Mucosa of descending colon (tissue), 3 donors: ENCODE measurements at regions not wholly inside any gene's neighbourhood (a gene's known extent, or its start where the extent isn't known, plus 50 kb on each side); places are given as distances from the start of the nearest gene placed in this dataset.

ENCODE experiments used
- ATAC-seq: fragments of 200-7000 bp; cut with Tn5 transposase; one replicate; pipeline ENCODE4 v1.9.1; 2020; ENCODE audit warnings: mild to moderate bottlenecking, moderate library complexity
- DNase-seq, 3 donors: peaks; one replicate each; pipeline ENCODE4 v3.0.0-alpha.2; 2020
- H3K36me3 ChIP-seq: fragments of 200-600 bp; one replicate; pipeline ENCODE4 v1.8.0; 2021; ENCODE audit warnings: low read depth, mild to moderate bottlenecking
- H3K4me1 ChIP-seq: fragments of 200-600 bp; one replicate; pipeline ENCODE4 v1.8.0; 2021; ENCODE audit warnings: low read depth, mild to moderate bottlenecking
- H3K4me3 ChIP-seq: fragments of 200-600 bp; one replicate; pipeline ENCODE4 v1.8.0; 2021; ENCODE audit warnings: mild to moderate bottlenecking
- H3K9me3 ChIP-seq: fragments of 200-600 bp; one replicate; pipeline ENCODE4 v1.8.0; 2021; ENCODE audit warnings: mild to moderate bottlenecking
- intact Hi-C, 2 donors: fragments of 100-400 bp; cut with DNase I in 1 of 2; cut with micrococcal nuclease in 1 of 2; formaldehyde crosslinking; loops; one replicate each; pipeline versions ENCODE4 v1.11.0 to v1.11.1; 2022; cut with DNase I, micrococcal nuclease
- TF ChIP-seq, protein P1 (sequence below): fragments of 200-600 bp; IDR thresholded peaks from one replicate; pipeline ENCODE4 v1.8.0; 2022; ENCODE audit warnings: antibody characterized with exemption, mild to moderate bottlenecking
- donor health status: DM: no; HTN: no; CAD: no; lungs with moderate emphysema.
- donor health status: DM: no; HTN: no; CAD: no.
- donor health status: DM: no; HTN: yes; CAD: no.

DNA sequence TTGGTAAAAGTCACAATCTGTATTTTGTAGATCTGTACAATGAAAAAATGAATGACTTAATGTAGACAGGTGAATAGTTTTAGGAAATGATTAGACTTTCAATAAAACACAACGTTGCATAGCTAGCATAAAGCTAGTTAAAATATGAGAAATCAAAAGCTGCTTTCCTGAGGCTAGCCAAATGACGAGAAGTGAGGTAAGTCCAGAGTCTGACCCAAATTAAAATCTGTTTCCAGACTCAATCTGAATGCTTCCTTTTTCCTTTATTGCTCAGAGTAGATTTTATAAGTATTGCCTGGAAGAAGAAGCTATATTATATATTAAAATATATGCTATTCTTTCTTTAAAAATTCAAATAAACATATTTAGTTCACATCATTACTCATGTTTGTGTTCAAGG lies 615.4 kb downstream of the CD109 start:
- DNase-seq (no peak), ATAC-seq (no peak)
- intact Hi-C loops = no loop called here
- no peaks in the 10 kb centered on the region for H3K36me3 ChIP-seq
- H3K4me1 ChIP-seq = no peaks in the 10 kb centered on the region
- TF ChIP-seq, protein P1, sequence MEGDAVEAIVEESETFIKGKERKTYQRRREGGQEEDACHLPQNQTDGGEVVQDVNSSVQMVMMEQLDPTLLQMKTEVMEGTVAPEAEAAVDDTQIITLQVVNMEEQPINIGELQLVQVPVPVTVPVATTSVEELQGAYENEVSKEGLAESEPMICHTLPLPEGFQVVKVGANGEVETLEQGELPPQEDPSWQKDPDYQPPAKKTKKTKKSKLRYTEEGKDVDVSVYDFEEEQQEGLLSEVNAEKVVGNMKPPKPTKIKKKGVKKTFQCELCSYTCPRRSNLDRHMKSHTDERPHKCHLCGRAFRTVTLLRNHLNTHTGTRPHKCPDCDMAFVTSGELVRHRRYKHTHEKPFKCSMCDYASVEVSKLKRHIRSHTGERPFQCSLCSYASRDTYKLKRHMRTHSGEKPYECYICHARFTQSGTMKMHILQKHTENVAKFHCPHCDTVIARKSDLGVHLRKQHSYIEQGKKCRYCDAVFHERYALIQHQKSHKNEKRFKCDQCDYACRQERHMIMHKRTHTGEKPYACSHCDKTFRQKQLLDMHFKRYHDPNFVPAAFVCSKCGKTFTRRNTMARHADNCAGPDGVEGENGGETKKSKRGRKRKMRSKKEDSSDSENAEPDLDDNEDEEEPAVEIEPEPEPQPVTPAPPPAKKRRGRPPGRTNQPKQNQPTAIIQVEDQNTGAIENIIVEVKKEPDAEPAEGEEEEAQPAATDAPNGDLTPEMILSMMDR = no peak
- H3K9me3 ChIP-seq = no peaks in the 10 kb centered on the region
- H3K4me3 ChIP-seq = no peak overlapping the region

DNA sequence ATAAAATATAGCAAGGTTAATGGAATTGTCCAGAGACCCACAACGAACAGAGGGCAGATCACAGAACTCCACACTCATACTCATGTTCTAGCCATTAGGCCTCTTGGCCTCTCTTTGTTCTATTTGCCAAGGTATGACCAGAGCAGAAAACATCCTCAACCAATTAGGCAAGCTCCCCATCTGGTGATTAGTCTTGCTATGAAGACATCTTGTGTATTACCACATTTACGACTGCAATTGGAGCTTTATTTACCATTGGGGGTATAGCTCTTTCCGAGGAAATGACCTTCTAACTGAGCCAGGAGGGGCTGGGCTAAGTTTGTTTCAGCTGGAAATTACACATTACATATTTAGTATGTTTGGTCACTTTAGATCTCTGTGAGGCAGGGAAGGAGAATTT lies 593.9 kb downstream of the CD109 start:
- ATAC-seq = no peak
- TF ChIP-seq, protein P1 = no peak
- intact Hi-C loops = no loop called here

DNA sequence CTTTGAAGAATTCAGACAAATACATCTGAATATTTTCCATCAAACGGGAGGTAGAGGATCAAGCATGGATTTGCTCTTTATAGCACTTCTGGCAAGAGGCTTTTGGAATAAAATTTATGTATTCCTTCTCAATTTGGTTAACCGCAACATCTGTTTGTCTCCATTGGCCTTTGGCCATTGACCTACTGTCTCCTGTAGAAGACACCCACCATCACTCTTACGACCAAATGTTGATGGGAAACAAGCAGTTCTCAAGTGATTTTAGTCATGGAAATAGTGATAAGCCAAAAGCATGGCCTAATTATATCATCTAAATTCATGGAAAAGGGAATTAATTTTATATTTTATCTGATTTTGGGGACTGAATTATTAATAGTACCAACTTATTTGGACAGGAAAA lies 591.9 kb downstream of the CD109 start:
- DNase-seq = no peak
- ATAC-seq = no peak
- no peaks in the 10 kb centered on the region for H3K9me3 ChIP-seq
- no peaks in the 10 kb centered on the region for H3K36me3 ChIP-seq
- TF ChIP-seq, protein P1 = no peak
- intact Hi-C loops = no loop called here
- no peaks in the 10 kb centered on the region for H3K4me1 ChIP-seq
- H3K4me3 ChIP-seq = no peak overlapping the region

More for the DNA sequence above, 593.9 kb downstream of the CD109 start:
- Histone ChIP-seq H3K36me3 (no peaks in the 10 kb centered on the region), H3K4me1 (no peaks in the 10 kb centered on the region), H3K4me3 (no peak overlapping the region), H3K9me3 (no peaks in the 10 kb centered on the region)
- DNase-seq = no peak

DNA sequence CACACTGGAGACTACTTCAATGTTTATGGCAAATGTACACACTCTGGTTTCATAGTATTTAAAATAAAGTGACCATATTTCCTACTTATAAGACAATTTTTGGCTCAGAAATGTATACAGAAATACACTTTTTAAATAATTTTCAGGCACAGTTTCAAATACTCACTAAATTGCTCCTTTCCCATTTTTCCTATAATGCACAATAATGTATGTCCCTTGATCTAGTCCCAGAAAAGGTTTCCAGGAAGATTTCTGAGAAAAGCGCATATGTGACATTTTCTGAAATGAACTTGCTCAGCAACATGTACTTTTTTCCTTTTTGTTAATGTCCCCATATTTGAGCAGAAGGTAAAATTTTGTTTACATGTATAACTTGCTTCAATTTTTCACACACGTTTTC lies 591.4 kb downstream of the CD109 start:
- no peak for DNase-seq
- Histone ChIP-seq H3K4me1 (no peaks in the 10 kb centered on the region), H3K4me3 (no peak overlapping the region), H3K9me3 (no peaks in the 10 kb centered on the region), H3K36me3 (no peaks in the 10 kb centered on the region)
- ATAC-seq = no peak
- TF ChIP-seq, protein P1 = no peak
- intact Hi-C loops = no loop called here

DNA sequence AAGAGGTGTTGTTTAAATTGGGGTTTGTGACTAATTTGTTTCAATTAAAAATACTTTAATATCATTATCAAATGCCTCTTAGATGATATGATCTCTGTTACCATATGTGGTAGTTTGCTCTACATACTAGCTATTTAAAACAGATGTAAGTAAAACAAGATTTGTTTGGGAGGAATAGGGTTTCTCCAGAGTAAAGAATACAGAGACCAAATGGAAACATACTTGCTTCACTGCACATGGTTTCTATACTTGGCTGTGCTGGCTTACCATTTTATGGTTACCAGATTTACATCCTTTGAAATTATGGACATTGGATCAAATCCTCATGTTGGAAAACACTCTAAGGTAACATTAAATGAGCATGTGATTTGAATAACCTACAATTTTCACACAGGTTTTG lies 588.3 kb downstream of the CD109 start:
- no peaks in the 10 kb centered on the region for H3K4me1 ChIP-seq
- H3K36me3 ChIP-seq = no peaks in the 10 kb centered on the region
- H3K9me3 ChIP-seq = no peaks in the 10 kb centered on the region
- DNase-seq = no peak
- no peak for ATAC-seq
- TF ChIP-seq, protein P1 = no peak
- intact Hi-C loops = no loop called here
- no peak overlapping the region for H3K4me3 ChIP-seq

DNA sequence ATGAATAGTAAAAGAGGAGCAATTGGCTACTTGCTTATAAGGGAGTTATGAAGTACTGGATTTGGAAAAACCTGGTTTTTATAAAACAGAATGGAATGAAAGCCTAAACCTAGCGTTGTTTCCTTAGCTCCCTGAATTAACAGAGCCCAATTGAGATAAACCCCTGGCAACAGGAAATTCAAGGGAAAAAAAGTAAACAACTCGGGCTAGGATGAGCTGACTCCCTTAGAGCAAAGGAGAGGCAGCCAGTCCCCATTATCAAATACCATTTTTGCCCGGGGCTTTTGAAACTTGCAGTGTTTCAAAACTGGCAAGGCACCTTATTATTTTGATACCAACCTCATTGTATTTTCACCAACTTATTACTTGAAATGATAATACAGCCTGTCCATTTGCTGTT lies 587.5 kb downstream of the CD109 start:
- TF ChIP-seq, protein P1 = no peak
- ATAC-seq (no peak), DNase-seq (no peak)
- intact Hi-C loops = no loop called here
- Histone ChIP-seq H3K9me3 (no peaks in the 10 kb centered on the region), H3K4me3 (no peak overlapping the region), H3K4me1 (no peaks in the 10 kb centered on the region), H3K36me3 (no peaks in the 10 kb centered on the region)
